NCI-H1694 treated with DMSO at 0.1 percent for 48 hours (cell line): ENCODE measurements at regions not wholly inside any gene's neighbourhood (a gene's known extent, or its start where the extent isn't known, plus 50 kb on each side); places are given as distances from the start of the nearest gene placed in this dataset.

Source experiments
- DNase-seq: peaks from one replicate; lab custom pipeline; 2025; lab: John Stamatoyannopoulos, UW

DNA sequence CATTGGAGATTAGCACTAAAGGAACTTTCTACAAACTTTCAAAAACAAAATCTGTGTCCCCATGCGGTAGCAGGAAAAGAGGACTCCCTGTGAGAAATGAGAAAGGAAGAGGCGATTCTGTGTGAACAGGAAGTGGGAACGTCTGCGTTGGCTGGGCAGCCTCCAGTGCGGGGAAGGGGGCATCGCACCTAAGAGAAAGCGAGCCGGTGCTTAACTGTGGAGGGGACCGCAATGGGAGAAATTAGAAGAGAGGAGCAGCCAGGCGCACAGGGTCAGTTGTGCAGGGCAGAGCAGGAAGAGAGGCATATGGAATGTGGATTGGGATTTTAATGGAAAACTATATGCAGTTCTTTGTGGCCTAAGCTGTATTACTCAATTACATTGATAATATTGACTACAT lies 77.4 kb upstream of the DOCK9 start:
- DNase-seq, result no peak

GRCh38 chr13:99055735-99056134 lies 77.9 kb upstream of the DOCK9 start:
- no peak for DNase-seq

DNA sequence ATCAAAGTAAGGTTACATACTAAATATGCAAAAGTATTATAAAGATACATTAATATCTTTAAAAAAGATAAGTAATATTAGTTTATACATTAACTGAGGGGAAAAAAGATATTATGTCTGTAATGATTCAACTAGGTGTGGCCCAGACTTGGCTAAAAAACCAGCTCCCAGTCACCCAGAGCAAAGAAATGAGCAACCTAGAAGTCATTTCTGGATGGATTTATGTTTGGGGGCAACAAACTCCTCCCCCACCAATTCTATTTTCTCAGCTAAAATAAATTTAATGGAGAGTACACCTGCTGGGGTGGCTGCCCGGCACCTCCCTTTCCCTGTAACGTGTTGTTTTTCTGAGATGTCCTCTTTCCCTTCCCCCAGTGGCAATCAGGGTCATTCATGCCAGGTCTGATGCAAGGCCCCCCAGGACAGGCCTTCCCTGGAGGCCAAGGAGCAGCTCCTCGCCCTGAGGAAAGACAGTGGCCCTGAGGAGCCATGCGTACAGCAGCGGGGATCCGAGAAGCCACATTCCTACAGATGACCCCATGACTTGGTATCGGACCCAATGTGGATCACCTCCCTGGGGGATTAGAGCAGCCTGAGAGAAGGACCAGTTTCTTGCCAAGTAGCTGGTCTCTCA lies 78.6 kb upstream of the DOCK9 start:
- no peak for DNase-seq

DNA sequence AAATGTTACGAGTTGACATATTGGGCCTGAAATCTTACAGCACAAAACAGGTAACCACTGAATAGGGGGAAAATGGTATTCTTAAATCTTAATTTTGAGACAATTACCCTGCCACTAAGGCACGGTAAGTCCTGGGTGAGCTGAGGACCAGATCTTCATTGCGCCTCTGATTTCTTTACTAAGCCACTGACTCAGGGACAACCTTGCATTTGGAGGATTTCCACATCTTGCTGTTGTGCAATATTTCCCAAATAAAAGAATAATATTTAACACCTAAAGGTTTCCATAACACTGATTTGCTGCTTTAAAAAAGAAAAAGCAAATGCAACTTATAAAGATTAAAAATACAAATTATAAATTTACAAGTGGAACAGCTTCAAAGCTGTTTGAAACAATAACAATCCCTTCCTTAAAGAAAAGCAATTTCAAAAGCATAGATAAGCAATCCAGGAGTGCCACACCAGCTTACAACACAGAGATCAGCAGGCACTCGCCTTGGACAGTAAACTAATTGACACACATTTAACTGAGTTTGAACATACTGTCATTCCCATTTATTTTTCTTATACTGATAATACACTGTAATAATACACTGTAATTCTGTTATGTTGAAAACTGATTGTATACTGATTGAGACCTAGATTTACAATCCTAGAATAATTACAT lies 79.6 kb upstream of the DOCK9 start:
- DNase-seq, result no peak

- no peak for DNase-seq
These were observed 80.9 kb upstream of the DOCK9 start for GRCh38 chr13:99058527-99059495.

DNA sequence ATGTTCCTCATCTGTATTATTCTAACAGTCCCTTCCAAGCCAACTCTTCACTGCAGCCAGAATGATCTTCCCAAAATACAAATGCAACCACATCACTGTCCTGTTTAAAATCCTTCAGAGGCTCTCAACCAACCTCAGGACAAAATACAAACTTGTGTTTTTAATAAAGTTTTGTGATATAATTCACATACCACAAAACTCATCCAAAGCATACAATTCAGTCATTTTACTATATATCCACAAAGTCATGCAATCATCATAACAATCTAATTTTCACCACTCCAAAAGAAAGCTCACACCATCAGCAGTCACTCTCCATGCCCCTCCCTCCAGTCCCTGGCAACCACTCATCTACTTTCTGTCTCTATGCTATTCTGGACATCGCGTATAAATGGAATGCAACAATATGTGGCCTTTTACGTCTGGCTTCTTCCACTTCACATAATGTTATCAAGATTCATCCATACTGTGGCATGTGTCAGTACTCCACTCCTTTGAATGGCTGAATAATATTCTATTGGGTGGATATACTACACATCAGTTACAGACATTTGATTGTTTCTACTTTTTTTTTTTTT lies 81.7 kb upstream of the DOCK9 start:
- no peak for DNase-seq

DNA sequence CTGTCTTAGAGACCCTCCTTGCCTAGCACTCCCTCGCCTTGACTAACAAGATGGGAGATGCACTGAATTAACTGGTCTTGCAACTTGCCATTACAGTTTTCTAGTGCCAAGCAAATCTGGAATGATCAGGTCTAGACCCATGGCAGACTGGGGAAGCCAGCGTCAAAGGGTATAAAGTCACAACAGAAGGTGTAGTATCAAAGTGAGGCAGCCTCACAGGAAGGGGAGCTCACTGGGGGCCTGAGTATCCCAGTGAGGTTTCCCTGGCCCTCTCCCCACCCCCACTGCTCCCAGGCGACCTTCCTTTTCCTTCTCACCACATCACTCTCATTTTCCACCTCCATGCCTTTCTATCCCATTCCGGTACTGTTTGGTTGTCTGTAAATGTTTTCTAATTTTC lies 83.5 kb upstream of the DOCK9 start:
- DNase-seq, result no peak

- DNase-seq, result peak; percentile 81
These were observed 84.7 kb upstream of the DOCK9 start for GRCh38 chr13:99062593-99062992.

GRCh38 chr13:99063178-99063577 lies 85.3 kb upstream of the DOCK9 start:
- no peak for DNase-seq

DNA sequence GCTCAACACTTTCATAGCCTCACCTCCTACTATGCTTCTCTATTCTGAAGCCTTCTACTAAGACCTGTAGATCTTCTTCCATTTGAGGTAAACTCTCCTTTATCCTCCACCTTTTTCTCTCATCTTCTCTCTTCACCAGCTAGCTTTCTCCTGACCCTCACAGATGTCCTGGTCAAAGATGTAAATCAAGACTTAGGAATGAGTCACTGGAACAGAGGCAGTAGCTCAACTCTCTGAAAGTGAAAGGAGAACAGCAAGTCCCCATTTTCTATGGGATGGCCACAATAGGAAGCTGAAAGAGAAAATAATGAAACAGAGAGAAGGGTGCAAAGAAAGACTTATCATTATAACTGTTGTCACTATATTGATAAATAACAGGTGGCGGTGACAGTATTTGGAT lies 86.1 kb upstream of the DOCK9 start:
- no peak for DNase-seq

DNA sequence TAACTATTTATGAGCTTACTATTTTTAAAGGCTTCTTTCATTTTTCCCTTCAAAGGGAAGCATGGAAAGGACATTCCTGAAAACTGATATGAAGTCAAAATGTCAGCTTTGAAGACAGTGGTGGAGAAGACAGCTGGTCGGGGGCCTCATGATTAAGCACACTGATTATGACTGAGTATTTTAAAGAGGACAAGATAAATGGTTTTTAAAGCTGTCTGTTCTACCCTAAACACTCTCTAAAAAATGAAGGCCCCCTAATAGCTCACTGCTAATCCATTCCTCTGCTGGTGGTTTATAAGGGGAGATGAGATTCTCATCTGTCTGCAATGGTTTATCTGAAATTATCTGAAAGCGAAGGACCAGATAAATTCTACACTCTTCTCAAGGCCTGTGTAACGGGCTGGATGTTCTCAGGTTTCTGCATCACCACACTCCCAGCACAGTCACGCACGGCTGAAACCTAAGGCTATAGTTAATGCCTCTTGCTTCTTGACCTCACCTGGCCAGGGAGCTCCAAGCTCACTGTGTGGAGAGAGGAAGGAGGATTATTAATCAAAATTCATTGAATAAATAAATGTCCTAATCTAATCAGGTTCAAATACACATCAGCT lies 86.9 kb upstream of the DOCK9 start:
- no peak for DNase-seq

GRCh38 chr13:99065235-99066015 lies 87.6 kb upstream of the DOCK9 start:
- no peak for DNase-seq

DNA sequence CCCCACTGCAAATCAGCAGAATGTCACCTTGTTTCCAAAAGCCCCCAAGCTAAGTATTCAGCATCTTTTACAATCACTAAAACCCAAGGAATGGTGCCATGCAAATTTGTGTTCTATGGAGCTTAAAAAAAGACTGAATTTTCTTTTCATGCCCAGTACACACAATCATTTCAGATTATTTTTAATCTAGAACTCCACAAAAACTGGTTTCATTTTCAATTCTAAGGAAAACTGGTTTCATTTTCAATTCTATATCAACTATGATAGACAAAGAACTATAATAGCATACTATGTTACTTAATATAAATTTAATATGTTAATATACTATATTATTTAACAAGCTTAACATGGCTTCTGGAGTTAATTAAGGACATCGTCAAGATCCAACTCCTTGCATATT lies 88.4 kb upstream of the DOCK9 start:
- DNase-seq, result no peak

DNA sequence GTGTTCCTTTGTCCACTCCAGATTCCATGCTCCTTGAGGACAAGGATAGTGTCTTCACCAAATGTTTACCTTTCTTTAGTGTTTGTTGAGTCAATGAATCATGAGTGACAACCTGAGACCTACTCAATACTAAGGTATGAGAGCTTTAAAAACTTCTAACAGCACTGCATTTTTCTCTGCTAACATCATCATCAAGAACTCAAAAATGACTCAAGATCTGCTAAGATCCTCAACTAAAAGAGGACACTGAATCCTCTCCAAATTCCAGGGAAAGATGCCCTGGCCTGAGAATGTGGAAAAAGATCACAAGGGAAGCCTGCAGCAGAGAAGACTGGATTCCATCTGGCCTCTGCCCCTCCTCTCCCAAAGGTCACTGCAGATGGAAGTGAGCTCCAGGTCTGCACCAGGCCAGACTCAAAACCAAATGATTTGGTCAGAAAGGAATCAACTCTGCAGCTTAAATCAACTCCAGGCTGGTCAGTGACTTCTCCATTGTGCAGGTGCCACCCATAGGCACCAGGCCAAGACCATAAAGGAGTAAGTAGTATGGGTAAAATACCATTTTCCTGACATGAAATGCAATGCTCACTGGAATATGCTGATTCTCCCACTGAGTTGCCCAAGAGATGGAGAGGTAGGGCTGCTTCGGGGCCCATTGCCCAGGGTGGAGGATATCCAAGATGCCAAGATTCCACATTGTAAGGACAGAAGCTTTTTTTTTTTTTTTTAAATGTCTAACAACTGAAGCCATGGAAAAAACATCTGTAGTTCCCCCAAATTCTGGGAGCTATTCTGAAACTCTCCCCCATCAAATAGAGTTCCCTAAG lies 89.5 kb upstream of the DOCK9 start:
- DNase-seq, result no peak

GRCh38 chr13:99071211-99071610 lies 93.3 kb upstream of the DOCK9 start:
- DNase-seq, result no peak

- no peak for DNase-seq
These were observed 93.8 kb upstream of the DOCK9 start for GRCh38 chr13:99071666-99072065.

DNA sequence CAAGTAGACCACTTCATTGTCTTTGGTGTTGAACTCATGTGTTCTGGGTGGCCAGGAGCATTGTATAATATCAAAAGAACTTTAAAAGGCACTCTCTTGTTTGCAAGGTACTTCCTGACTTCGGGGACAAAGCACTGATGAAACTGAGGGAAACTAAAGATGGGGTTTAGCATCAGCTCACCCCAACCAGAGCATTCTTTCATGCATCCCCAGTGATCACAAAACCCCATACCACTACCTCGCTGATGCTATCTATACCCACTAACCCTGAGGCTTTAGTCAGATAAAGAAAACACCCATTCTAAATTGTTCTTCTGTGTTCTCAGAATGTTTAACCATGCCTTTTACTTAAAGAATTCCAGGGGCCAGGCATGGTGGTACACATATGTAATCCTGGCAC lies 94.5 kb upstream of the DOCK9 start:
- DNase-seq, result no peak

DNA sequence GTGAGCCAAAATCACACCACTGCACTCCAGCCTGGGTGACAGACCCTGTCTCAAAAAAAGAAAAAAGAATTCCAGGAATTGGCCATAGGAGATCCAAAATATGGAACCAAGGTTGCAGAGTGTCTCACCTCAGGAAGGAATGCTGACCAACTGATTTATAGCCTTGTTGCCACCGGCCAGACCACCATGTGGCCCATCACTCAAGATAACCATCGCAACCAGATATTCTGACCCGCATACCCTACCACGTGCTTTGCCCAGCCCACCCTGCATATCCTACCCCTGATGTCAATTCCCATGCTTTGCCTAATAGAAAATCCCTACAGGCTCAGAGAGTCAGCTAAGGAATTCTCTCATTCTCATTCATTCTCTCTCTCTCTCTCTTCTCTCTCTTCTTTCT lies 95.1 kb upstream of the DOCK9 start:
- no peak for DNase-seq

- DNase-seq, result no peak
These were observed 96.8 kb upstream of the DOCK9 start for GRCh38 chr13:99074693-99075092.
